PC-3 (cell line): ENCODE measurements at regions not wholly inside any gene's neighbourhood (a gene's known extent, or its start where the extent isn't known, plus 50 kb on each side); places are given as distances from the start of the nearest gene placed in this dataset.

ENCODE experiments used
- ATAC-seq: fragments of 200-7000 bp; cut with Tn5 transposase; 2 replicates; pipeline ENCODE4 v1.9.1; 2020; ENCODE audit warnings: mild to moderate bottlenecking, moderate library complexity
- BruUV-seq: library from RNA; stranded (reverse); fragments of 400-500 nt; replicated peaks from 2 replicates; lab custom pipeline; 2021; lab: Mats Ljungman, UMichigan
- CTCF ChIA-PET: fragments of 300-600 bp; sonication (Branson Sonifier 250); formaldehyde crosslinking; loops from one replicate; lab custom pipeline; 2022; ENCODE audit warnings: antibody characterized with exemption; lab: Charles Lee
- POLR2A ChIA-PET: fragments of 300-600 bp; sonication (Branson Sonifier 250); formaldehyde crosslinking; loops from one replicate; lab custom pipeline; 2022; ENCODE audit warnings: antibody characterized with exemption; ENCODE audit not compliant: unreplicated experiment; lab: Charles Lee
- DNase-seq: peaks from one replicate; pipeline ENCODE4 v3.0.0-alpha.2; 2015
- H2AFZ ChIP-seq: fragments of 300-600 bp; sonication (generic); 2 replicates; pipeline ENCODE4 v1.6.0; 2016; ENCODE audit warnings: antibody characterized with exemption, low read length
- H3F3A ChIP-seq: fragments of 300-600 bp; sonication (generic); one replicate; pipeline ENCODE4 v1.6.0; 2017; ENCODE audit warnings: antibody characterized with exemption, low read length, control low read depth, mild to moderate bottlenecking; ENCODE audit not compliant: unreplicated experiment
- H3K27ac ChIP-seq: fragments of 300-600 bp; sonication (generic); 2 replicates; pipeline ENCODE4 v1.5.1; 2016; ENCODE audit warnings: mild to moderate bottlenecking, low read length
- H3K27me3 ChIP-seq: fragments of 300-600 bp; sonication (generic); 2 replicates; pipeline ENCODE4 v1.6.1; 2016; ENCODE audit warnings: low read length, mixed read lengths
- H3K36me3 ChIP-seq: fragments of 300-600 bp; sonication (generic); 2 replicates; pipeline ENCODE4 v1.6.1; 2016; ENCODE audit warnings: low read depth, mixed run types, low read length, mixed read lengths
- H3K4me1 ChIP-seq: fragments of 300-600 bp; sonication (generic); 2 replicates; pipeline ENCODE4 v1.5.1; 2016; ENCODE audit warnings: low read length; ENCODE audit not compliant: insufficient read depth
- H3K4me2 ChIP-seq: fragments of 300-600 bp; sonication (generic); 2 replicates; pipeline ENCODE4 v1.6.0; 2016; ENCODE audit warnings: low read length
- H3K4me3 ChIP-seq: fragments of 300-600 bp; sonication (generic); 2 replicates; pipeline ENCODE4 v1.5.1; 2016; ENCODE audit warnings: mild to moderate bottlenecking, low read length, mixed read lengths
- H3K79me2 ChIP-seq: fragments of 300-600 bp; sonication (generic); 2 replicates; pipeline ENCODE4 v1.6.1; 2017; ENCODE audit warnings: low read length, mixed read lengths
- H3K9ac ChIP-seq: fragments of 300-600 bp; sonication (generic); 2 replicates; pipeline ENCODE4 v1.6.0; 2016; ENCODE audit warnings: mild to moderate bottlenecking, low read length
- H3K9me2 ChIP-seq: fragments of 300-600 bp; sonication (generic); replicated peaks from 2 replicates; pipeline ENCODE4 v1.6.1; 2016; ENCODE audit warnings: mixed run types, low read length, mixed read lengths
- H3K9me3 ChIP-seq: fragments of 300-600 bp; sonication (generic); 2 replicates; pipeline ENCODE4 v1.6.1; 2016; ENCODE audit warnings: low read length, mixed read lengths
- H4K20me1 ChIP-seq: fragments of 300-600 bp; sonication (generic); 2 replicates; pipeline ENCODE4 v1.6.1; 2016; ENCODE audit warnings: low read length, mixed read lengths
- EZH2 ChIP-seq: fragments of 300-600 bp; sonication (generic); IDR thresholded peaks from one replicate; pipeline ENCODE4 v1.6.1; 2017; ENCODE audit warnings: antibody characterized with exemption, mild to moderate bottlenecking, low read length; ENCODE audit not compliant: unreplicated experiment
- EZH2phosphoT487 ChIP-seq: fragments of 300-600 bp; sonication (generic); IDR thresholded peaks from 2 replicates; pipeline ENCODE4 v1.6.1; 2018; ENCODE audit warnings: mild to moderate bottlenecking, antibody characterized with exemption, low read length, borderline replicate concordance
- intact Hi-C: fragments of 100-400 bp; cut with micrococcal nuclease; formaldehyde crosslinking; loops from 2 replicates; pipeline ENCODE4 v1.9.0; 2023
- TF ChIP-seq, protein P1 (sequence below): fragments of 300-600 bp; sonication (generic); conservative IDR thresholded peaks from 2 replicates; pipeline ENCODE4 v1.5.1; 2017; ENCODE audit warnings: antibody characterized with exemption, low read depth, mild to moderate bottlenecking, low read length

DNA sequence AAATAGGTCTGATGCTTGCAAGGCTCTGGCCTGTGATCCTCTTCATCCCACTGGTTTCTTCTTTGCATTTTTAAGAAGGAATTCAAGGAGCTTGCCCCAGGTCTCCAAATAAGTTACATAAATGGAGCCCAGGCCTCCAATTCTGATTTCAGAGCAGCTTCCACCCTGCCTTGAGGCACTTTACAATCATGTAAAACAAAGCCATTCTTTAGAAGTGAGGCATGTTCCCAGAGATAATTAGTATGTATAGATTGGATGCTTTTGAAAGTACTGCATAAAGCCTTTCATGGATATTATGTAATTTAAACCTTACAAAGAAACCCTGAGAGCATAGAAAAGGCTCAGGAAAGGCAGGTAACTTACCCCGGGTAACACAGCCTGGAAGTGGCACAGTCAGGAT lies 466.5 kb downstream of the MIAT start:
- Histone ChIP-seq H3K27ac (no peak overlapping the region), H3K36me3 (no peaks in the 10 kb centered on the region), H3K79me2 (no peaks in the 10 kb centered on the region), H2AFZ (no peak overlapping the region), H3K9me3 (no peaks in the 10 kb centered on the region), H3K9me2 (no peaks in the 10 kb centered on the region), H3K4me3 (no peak overlapping the region), H3K4me1 (no peaks in the 10 kb centered on the region), H3F3A (no peaks in the 10 kb centered on the region), H3K9ac (no peak overlapping the region), H4K20me1 (no peaks in the 10 kb centered on the region), H3K27me3 (peaks cover 26% of the 10 kb centered on the region), H3K4me2 (no peak overlapping the region)
- CTCF ChIA-PET = no interaction called here
- intact Hi-C loops = no loop called here
- no peak for ATAC-seq
- POLR2A ChIA-PET = no interaction called here
- no peak for TF ChIP-seq EZH2phosphoT487
- TF ChIP-seq EZH2 = no peak
- TF ChIP-seq, protein P1, sequence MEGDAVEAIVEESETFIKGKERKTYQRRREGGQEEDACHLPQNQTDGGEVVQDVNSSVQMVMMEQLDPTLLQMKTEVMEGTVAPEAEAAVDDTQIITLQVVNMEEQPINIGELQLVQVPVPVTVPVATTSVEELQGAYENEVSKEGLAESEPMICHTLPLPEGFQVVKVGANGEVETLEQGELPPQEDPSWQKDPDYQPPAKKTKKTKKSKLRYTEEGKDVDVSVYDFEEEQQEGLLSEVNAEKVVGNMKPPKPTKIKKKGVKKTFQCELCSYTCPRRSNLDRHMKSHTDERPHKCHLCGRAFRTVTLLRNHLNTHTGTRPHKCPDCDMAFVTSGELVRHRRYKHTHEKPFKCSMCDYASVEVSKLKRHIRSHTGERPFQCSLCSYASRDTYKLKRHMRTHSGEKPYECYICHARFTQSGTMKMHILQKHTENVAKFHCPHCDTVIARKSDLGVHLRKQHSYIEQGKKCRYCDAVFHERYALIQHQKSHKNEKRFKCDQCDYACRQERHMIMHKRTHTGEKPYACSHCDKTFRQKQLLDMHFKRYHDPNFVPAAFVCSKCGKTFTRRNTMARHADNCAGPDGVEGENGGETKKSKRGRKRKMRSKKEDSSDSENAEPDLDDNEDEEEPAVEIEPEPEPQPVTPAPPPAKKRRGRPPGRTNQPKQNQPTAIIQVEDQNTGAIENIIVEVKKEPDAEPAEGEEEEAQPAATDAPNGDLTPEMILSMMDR = no peak
- no peak for DNase-seq
- BruUV-seq = no TSS peak

DNA sequence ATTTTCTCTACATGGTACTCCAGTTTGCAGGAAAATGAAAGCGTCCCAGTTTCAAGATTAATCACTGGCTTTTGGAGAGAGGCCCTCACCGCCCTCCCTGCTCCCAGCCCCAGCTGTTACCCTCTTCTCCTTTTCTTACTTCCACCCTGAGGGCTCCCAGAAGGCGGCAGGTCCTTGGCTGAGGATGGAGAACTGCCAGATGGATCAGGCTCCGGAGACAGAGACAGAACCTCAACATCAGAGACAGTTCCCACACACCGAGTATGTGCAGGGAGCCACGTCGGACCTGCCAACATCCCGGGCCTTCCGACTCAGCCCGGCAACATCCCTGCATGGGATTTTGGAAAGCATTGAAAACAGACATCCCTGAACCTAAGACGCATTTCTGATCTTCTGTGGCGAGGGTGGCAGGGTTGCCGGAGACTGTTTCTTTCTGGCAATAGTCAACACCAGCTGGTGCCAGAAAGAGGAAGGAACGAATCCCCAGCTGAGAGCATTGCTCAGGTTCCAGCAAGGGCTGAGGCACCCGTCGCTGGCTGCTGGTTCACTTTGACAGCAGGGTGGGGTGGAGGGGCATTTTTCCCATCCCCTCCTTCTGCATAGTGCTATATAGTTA lies 467.1 kb downstream of the MIAT start:
- Histone ChIP-seq H2AFZ (no peak overlapping the region), H3K27me3 (peaks cover 28% of the 10 kb centered on the region), H3F3A (no peaks in the 10 kb centered on the region), H3K36me3 (no peaks in the 10 kb centered on the region), H3K27ac (no peak overlapping the region), H3K4me2 (no peak overlapping the region), H3K9ac (no peak overlapping the region), H3K79me2 (no peaks in the 10 kb centered on the region), H3K4me1 (no peaks in the 10 kb centered on the region), H4K20me1 (no peaks in the 10 kb centered on the region), H3K9me2 (no peaks in the 10 kb centered on the region), H3K9me3 (no peaks in the 10 kb centered on the region), H3K4me3 (no peak overlapping the region)
- BruUV-seq = no TSS peak
- DNase-seq (no peak), ATAC-seq (no peak)
- POLR2A ChIA-PET = no interaction called here
- intact Hi-C loops = no loop called here
- CTCF ChIA-PET = no interaction called here
- TF ChIP-seq EZH2phosphoT487 (no peak), EZH2 (no peak)
- TF ChIP-seq, protein P1 = no peak

DNA sequence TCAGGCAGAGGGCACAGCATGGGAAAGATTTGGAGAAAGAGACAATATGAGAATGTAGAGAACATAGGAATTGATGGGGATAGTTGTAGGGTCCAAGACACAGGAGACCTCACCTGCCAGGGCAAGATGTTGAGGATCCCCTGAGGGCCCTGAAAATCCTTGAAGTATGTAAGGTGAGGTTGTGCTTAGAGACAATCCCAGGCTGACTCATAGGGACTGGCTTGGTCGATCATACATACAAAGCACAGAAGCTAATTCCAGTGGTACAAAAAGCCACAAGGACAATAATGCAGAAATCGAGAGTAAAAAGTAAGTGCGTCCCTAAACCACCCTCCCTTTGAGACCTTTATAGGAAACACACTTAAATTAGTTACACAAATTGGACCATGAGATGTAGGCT lies 468.2 kb downstream of the MIAT start:
- Histone ChIP-seq H3K79me2 (no peaks in the 10 kb centered on the region), H3K4me1 (no peaks in the 10 kb centered on the region), H3K36me3 (no peaks in the 10 kb centered on the region), H3K4me2 (no peak overlapping the region), H3K27me3 (peaks cover 28% of the 10 kb centered on the region), H3K9ac (no peak overlapping the region), H3K27ac (no peak overlapping the region), H3K4me3 (no peak overlapping the region), H4K20me1 (no peaks in the 10 kb centered on the region), H3K9me3 (no peaks in the 10 kb centered on the region), H2AFZ (no peak overlapping the region), H3F3A (no peaks in the 10 kb centered on the region), H3K9me2 (no peaks in the 10 kb centered on the region)
- POLR2A ChIA-PET = no interaction called here
- no peak for ATAC-seq
- DNase-seq = no peak
- TF ChIP-seq EZH2 (no peak), EZH2phosphoT487 (no peak)
- TF ChIP-seq, protein P1 = no peak
- CTCF ChIA-PET = no interaction called here
- intact Hi-C loops = no loop called here
- BruUV-seq = no TSS peak
